Adrenal gland (tissue), 5 donors: ENCODE measurements at regions not wholly inside any gene's neighbourhood (a gene's known extent, or its start where the extent isn't known, plus 50 kb on each side); places are given as distances from the start of the nearest gene placed in this dataset.

ENCODE experiments used
- CTCF ChIP-seq, 6 experiments: fragments of 450-650 bp in 4 of 6; fragments of 200-600 bp in 2 of 6; sonication (generic) in 1 of 6; IDR thresholded peaks; 1 replicate in 5 of 6; 2 replicates in 1 of 6; pipeline versions ENCODE4 v1.5.1 to v1.8.0; 2016 to 2021; ENCODE audit warnings: antibody characterized with exemption in 6 of 6, mild to moderate bottlenecking in 2 of 6, moderate library complexity in 1 of 6
- POLR2A ChIP-seq, 2 donors: fragments of 450-650 bp; IDR thresholded peaks; one replicate each; pipeline ENCODE4 v1.6.1; 2017; ENCODE audit warnings: antibody characterized with exemption in 2 of 2, mild to moderate bottlenecking in 2 of 2, moderate library complexity in 1 of 2
- donor health status: DM: no; HTN: no; CAD: no.

DNA sequence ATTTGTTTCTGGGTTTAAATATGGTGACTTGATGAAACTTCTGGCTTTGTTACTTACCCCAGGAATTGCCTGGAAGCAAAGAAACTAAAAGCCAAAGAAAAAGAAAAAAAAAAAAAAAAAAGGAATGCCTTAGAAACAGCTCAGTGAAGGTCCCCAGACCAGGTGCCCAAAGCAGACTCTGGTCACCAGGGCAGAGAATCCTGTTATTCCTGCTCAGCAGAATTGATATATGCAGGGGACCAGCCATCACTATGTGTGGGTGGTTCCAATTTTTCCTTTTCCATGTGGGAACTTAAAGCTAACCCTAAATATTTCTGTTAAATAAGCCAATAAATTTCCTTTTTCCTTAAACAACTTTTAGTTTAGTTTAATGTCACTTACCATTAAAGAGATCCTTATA is 100.8 kb upstream of the TPRG1 start:
- TF ChIP-seq CTCF (IDR thresholded peaks at IDR 0.05) = no peak
- no peak for TF ChIP-seq POLR2A (IDR thresholded peaks at IDR 0.05)
